H1 (cell line): ENCODE measurements at regions not wholly inside any gene's neighbourhood (a gene's known extent, or its start where the extent isn't known, plus 50 kb on each side); places are given as distances from the start of the nearest gene placed in this dataset.

ENCODE experiments used
- CTCF ChIA-PET: fragments of 300-600 bp; sonication (Branson Sonifier 250); formaldehyde crosslinking; loops from one replicate; lab custom pipeline; 2021; ENCODE audit not compliant: partially characterized antibody; lab: Charles Lee
- POLR2A ChIA-PET: fragments of 300-600 bp; sonication (Branson Sonifier 250); formaldehyde crosslinking; loops from one replicate; lab custom pipeline; 2021; ENCODE audit warnings: inconsistent platforms; ENCODE audit not compliant: partially characterized antibody; lab: Charles Lee
- DNase-seq, 2 experiments: peaks; one replicate each; pipeline versions ENCODE4 v3.0.0 to v3.0.0-alpha.2; 2010 to 2022; ENCODE audit warnings: low spot score in 2 of 2, low read depth in 1 of 2, mixed read lengths in 1 of 2
- FAIRE-seq: peaks from 2 replicates; lab custom pipeline; 2011; peaks lifted over from hg19 to GRCh38; lab: Jason Lieb, UNC
- H2AFZ ChIP-seq: 2 replicates; pipeline ENCODE4 v1.8.1; 2012; ENCODE audit warnings: low read length, inconsistent platforms
- H2AK5ac ChIP-seq: 2 replicates; pipeline ENCODE4 v1.6.1; 2013; ENCODE audit warnings: low read depth, low read length
- H2BK120ac ChIP-seq: replicated peaks from 2 replicates; pipeline ENCODE3; 2013; ENCODE audit warnings: low read depth, low read length, inconsistent platforms
- H2BK12ac ChIP-seq: 2 replicates; pipeline ENCODE4 v1.6.1; 2013; ENCODE audit warnings: low read depth, low read length
- H2BK15ac ChIP-seq: 2 replicates; pipeline ENCODE4 v1.6.1; 2013; ENCODE audit warnings: low read length
- H2BK20ac ChIP-seq: 2 replicates; pipeline ENCODE4 v1.6.1; 2013; ENCODE audit warnings: low read length
- H2BK5ac ChIP-seq: 2 replicates; pipeline ENCODE4 v1.6.1; 2013; ENCODE audit warnings: low read depth, low read length
- H3K14ac ChIP-seq: 2 replicates; pipeline ENCODE4 v1.6.1; 2013; ENCODE audit warnings: inconsistent platforms; ENCODE audit not compliant: insufficient read length
- H3K18ac ChIP-seq: 2 replicates; pipeline ENCODE4 v1.6.1; 2013; ENCODE audit warnings: low read length; ENCODE audit errors: extremely low read depth
- H3K23ac ChIP-seq: 2 replicates; pipeline ENCODE4 v1.6.1; 2013; ENCODE audit warnings: inconsistent platforms; ENCODE audit not compliant: insufficient read length
- H3K23me2 ChIP-seq: 2 replicates; pipeline ENCODE4 v1.6.1; 2013; ENCODE audit warnings: low read depth, low read length
- H3K27ac ChIP-seq: 2 replicates; pipeline ENCODE4 v1.6.1; 2011; ENCODE audit warnings: low read depth, low read length, inconsistent platforms
- H3K27me3 ChIP-seq, 4 experiments: replicated peaks in 1 of 4; 1 replicate in 1 of 4; 2 replicates in 3 of 4; pipeline versions ENCODE4 v1.6.1 to v1.8.1; 2011 to 2013; ENCODE audit warnings: low read length in 3 of 4, mild to moderate bottlenecking in 3 of 4, inconsistent platforms in 2 of 4, mixed read lengths in 2 of 4, moderate library complexity in 1 of 4; ENCODE audit not compliant: control insufficient read depth in 3 of 4, insufficient read depth in 3 of 4; ENCODE audit errors: extremely low read depth in 1 of 4
- H3K36me3 ChIP-seq, 4 experiments: 2 replicates each; pipeline versions ENCODE4 v1.6.1 to v1.8.1; 2011 to 2013; ENCODE audit warnings: mild to moderate bottlenecking in 4 of 4, low read length in 3 of 4, moderate library complexity in 2 of 4, control low read depth in 1 of 4, inconsistent platforms in 1 of 4; ENCODE audit not compliant: insufficient read depth in 4 of 4, control insufficient read depth in 2 of 4
- H3K4ac ChIP-seq: replicated peaks from 2 replicates; pipeline ENCODE3; 2013; ENCODE audit warnings: low read length, low read depth, mixed read lengths, inconsistent platforms; ENCODE audit not compliant: insufficient read length
- H3K4me1 ChIP-seq, 4 experiments: replicated peaks in 1 of 4; 1 replicate in 1 of 4; 2 replicates in 3 of 4; pipeline versions ENCODE4 v1.6.1 to v1.8.1; 2011 to 2013; ENCODE audit warnings: low read length in 3 of 4, inconsistent platforms in 2 of 4, mixed read lengths in 1 of 4; ENCODE audit not compliant: insufficient read depth in 4 of 4, control insufficient read depth in 3 of 4
- H3K4me2 ChIP-seq, 2 experiments: 2 replicates each; pipeline versions ENCODE4 v1.6.1 to v1.8.1; 2011 to 2013; ENCODE audit warnings: low read depth in 2 of 2, low read length in 2 of 2, control low read depth in 1 of 2, inconsistent platforms in 1 of 2, mild to moderate bottlenecking in 1 of 2; ENCODE audit not compliant: insufficient read depth in 1 of 2
- H3K4me3 ChIP-seq, 4 experiments: fragments of 200-600, 300-600 bp in 1 of 4; sonication (generic), shearing (Covaris generic), sonication (Bioruptor Twin) in 1 of 4; 2 replicates each; pipeline versions ENCODE4 v1.5.1 to v1.8.1; 2011 to 2016; ENCODE audit warnings: low read length in 4 of 4, low read depth in 3 of 4, control low read depth in 2 of 4, inconsistent platforms in 2 of 4, mild to moderate bottlenecking in 2 of 4, mixed read lengths in 1 of 4, moderate library complexity in 1 of 4; ENCODE audit not compliant: insufficient read depth in 2 of 4; ENCODE audit errors: extremely low read depth in 1 of 4
- H3K56ac ChIP-seq: replicated peaks from 2 replicates; pipeline ENCODE3; 2013; ENCODE audit warnings: low read depth, mild to moderate bottlenecking, mixed read lengths, low read length, inconsistent platforms; ENCODE audit not compliant: insufficient read length
- H3K79me1 ChIP-seq: 2 replicates; pipeline ENCODE4 v1.6.1; 2013; ENCODE audit warnings: low read depth, low read length, control low read depth
- H3K79me2 ChIP-seq, 2 experiments: 2 replicates each; pipeline versions ENCODE4 v1.6.1 to v1.8.1; 2012 to 2013; ENCODE audit warnings: low read length in 2 of 2, mild to moderate bottlenecking in 2 of 2, inconsistent platforms in 1 of 2; ENCODE audit not compliant: insufficient read depth in 2 of 2, control insufficient read depth in 1 of 2
- H3K9ac ChIP-seq, 4 experiments: replicated peaks in 1 of 4; 1 replicate in 1 of 4; 2 replicates in 3 of 4; pipeline versions ENCODE4 v1.6.1 to v1.8.1; 2011 to 2013; ENCODE audit warnings: low read depth in 3 of 4, low read length in 3 of 4, control low read depth in 2 of 4, mild to moderate bottlenecking in 2 of 4, moderate library complexity in 2 of 4, inconsistent platforms in 1 of 4; ENCODE audit errors: extremely low read depth in 1 of 4
- H3K9me3 ChIP-seq, 2 experiments: 2 replicates each; pipeline versions ENCODE4 v1.6.1 to v1.8.1; 2012 to 2013; ENCODE audit warnings: mild to moderate bottlenecking in 2 of 2, moderate library complexity in 2 of 2, control low read depth in 1 of 2, inconsistent platforms in 1 of 2, low read depth in 1 of 2, low read length in 1 of 2, mixed read lengths in 1 of 2; ENCODE audit not compliant: insufficient read depth in 2 of 2
- H4K20me1 ChIP-seq, 2 experiments: replicated peaks in 1 of 2; 2 replicates each; pipeline versions ENCODE3 to v1.8.1; 2011 to 2013; ENCODE audit warnings: inconsistent platforms in 2 of 2, low read length in 2 of 2, mild to moderate bottlenecking in 1 of 2; ENCODE audit not compliant: insufficient read depth in 2 of 2, control insufficient read depth in 1 of 2
- H4K5ac ChIP-seq: 2 replicates; pipeline ENCODE4 v1.6.1; 2013; ENCODE audit warnings: low read length, low read depth, mixed read lengths, inconsistent platforms; ENCODE audit not compliant: insufficient read length
- H4K8ac ChIP-seq: 2 replicates; pipeline ENCODE4 v1.8.0; 2013; ENCODE audit warnings: mild to moderate bottlenecking, moderate library complexity, low read length, inconsistent platforms; ENCODE audit not compliant: insufficient read depth; ENCODE audit errors: extremely low read depth
- H4K91ac ChIP-seq: replicated peaks from 2 replicates; pipeline ENCODE3; 2013; ENCODE audit warnings: low read length, mixed read lengths, inconsistent platforms; ENCODE audit not compliant: insufficient read length
- ASH2L ChIP-seq: fragments of 200-600, 300-600 bp; sonication (generic); IDR thresholded peaks from one replicate; pipeline ENCODE4 v1.7.1; 2017; ENCODE audit warnings: low read length
- CEBPB ChIP-seq: IDR thresholded peaks from 2 replicates; pipeline ENCODE4 v1.6.1; 2012; ENCODE audit warnings: low read depth, low read length
- GABPA ChIP-seq: IDR thresholded peaks from 2 replicates; pipeline ENCODE4 v1.6.1; 2011; ENCODE audit warnings: mild to moderate bottlenecking, low read length, moderate library complexity, borderline replicate concordance; ENCODE audit not compliant: insufficient read depth
- MAFK ChIP-seq: IDR thresholded peaks from 2 replicates; pipeline ENCODE4 v1.6.1; 2012; ENCODE audit warnings: low read depth, mild to moderate bottlenecking, improper control_type of control experiment, low read length
- NRF1 ChIP-seq: IDR thresholded peaks from 2 replicates; pipeline ENCODE4 v1.6.1; 2011; ENCODE audit warnings: mild to moderate bottlenecking, low read depth, low read length, improper control_type of control experiment
- POLR2A ChIP-seq, 2 experiments: IDR thresholded peaks; 1 replicate in 1 of 2; 2 replicates in 1 of 2; pipeline ENCODE4 v1.6.1; 2011; ENCODE audit warnings: low read depth in 2 of 2, low read length in 2 of 2, mild to moderate bottlenecking in 2 of 2; ENCODE audit errors: control extremely low read depth in 1 of 2
- RNF2 ChIP-seq: fragments of 200-900, 300-1000 bp; sonication (generic); IDR thresholded peaks from 2 replicates; pipeline ENCODE4 v1.7.1; 2016; ENCODE audit warnings: borderline replicate concordance, low read depth, mild to moderate bottlenecking, antibody characterized with exemption, low read length; ENCODE audit not compliant: poor library complexity, severe bottlenecking; ENCODE audit errors: missing control alignments
- RXRA ChIP-seq: IDR thresholded peaks from 2 replicates; pipeline ENCODE4 v1.6.1; 2011; ENCODE audit warnings: low read depth, mild to moderate bottlenecking, low read length, moderate library complexity; ENCODE audit not compliant: insufficient read depth
- SP4 ChIP-seq: IDR thresholded peaks from 2 replicates; pipeline ENCODE4 v1.6.1; 2012; ENCODE audit warnings: low read length, inconsistent platforms
- TAF7 ChIP-seq: optimal IDR thresholded peaks from 2 replicates; pipeline ENCODE3; 2011; ENCODE audit warnings: low read depth, mild to moderate bottlenecking, inconsistent platforms, low read length, moderate library complexity, borderline replicate concordance
- TCF12 ChIP-seq: IDR thresholded peaks from 2 replicates; pipeline ENCODE4 v1.6.1; 2011; ENCODE audit warnings: low read depth, mild to moderate bottlenecking, low read length
- WGBS, 2 experiments: shearing (Covaris generic) in 1 of 2; methylation state at CpG; one replicate each; pipeline versions ENCODE4 v1.1.6 to v1.1.7; 2013 to 2015; ENCODE audit warnings: low lambda C conversion rate in 2 of 2, mixed read lengths in 2 of 2, inconsistent platforms in 1 of 2, low coverage in 1 of 2, missing lambda C conversion rate in 1 of 2; ENCODE audit not compliant: insufficient replicate concordance in 2 of 2, insufficient coverage in 1 of 2, insufficient read length in 1 of 2; ENCODE audit errors: extremely low coverage in 1 of 2, missing lambda C conversion rate in 1 of 2; 5-methylcytosine and 5-hydroxymethylcytosine counted together
- TF ChIP-seq, protein P1 (sequence below): IDR thresholded peaks from 2 replicates; pipeline ENCODE4 v1.6.1; 2012; ENCODE audit warnings: inconsistent platforms

DNA sequence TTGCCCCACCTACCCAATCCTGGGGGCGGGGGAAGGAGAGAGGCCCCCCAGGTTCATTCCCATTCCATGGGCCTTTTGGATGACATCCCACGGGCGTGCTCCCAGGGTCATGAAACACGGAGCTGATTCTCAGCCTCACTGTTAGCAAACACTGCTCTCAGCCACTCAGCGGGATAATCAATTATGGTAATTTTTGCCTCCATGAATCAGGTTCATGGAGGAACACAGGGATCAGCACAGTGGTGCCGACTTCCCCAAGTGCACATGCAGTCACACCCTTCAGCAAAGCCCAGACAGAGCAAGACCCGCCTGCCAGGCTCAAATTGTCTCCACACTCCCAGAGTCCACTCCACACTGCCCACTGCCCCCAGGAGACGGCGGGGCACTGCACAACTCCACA lies 164.6 kb downstream of the ENGASE start:
- Histone ChIP-seq H3K18ac (no peak overlapping the region), H3K4me1 (no peaks in the 10 kb centered on the region; a peak in 1 of 7 replicates), H3K79me2 (no peaks in the 10 kb centered on the region), H2BK20ac (no peak overlapping the region), H3K4me3 (no peak overlapping the region), H3K36me3 (no peaks in the 10 kb centered on the region), H2BK5ac (no peak overlapping the region), H3K4me2 (no peak overlapping the region), H3K27me3 (no peaks in the 10 kb centered on the region), H2BK120ac (no peak overlapping the region), H3K56ac (no peak overlapping the region), H4K5ac (no peak overlapping the region), H2AFZ (no peak overlapping the region), H4K91ac (no peak overlapping the region), H4K8ac (no peak overlapping the region), H3K79me1 (no peaks in the 10 kb centered on the region; the same call in 1 of the 2 replicates), H3K27ac (no peak overlapping the region), H2AK5ac (no peak overlapping the region), H4K20me1 (no peaks in the 10 kb centered on the region), H3K14ac (no peak overlapping the region), H3K9me3 (no peaks in the 10 kb centered on the region), H3K4ac (no peak overlapping the region), H3K23ac (no peak overlapping the region), H3K9ac (no peak overlapping the region), H3K23me2 (no peaks in the 10 kb centered on the region), H2BK15ac (no peak overlapping the region), H2BK12ac (no peak overlapping the region)
- 91% methylated on average over 9 of the region's 9 CpGs; no CpG with 5 or more reads in 1 of the 2 experiments for WGBS, 2 experiments
- CTCF ChIA-PET = interaction anchor here (1.0 to 3.6 kb wide), 3 partner anchors 9 to 35 kb away, joined by 3 to 11 read pairs (median 3); no protein-coding TSS in a partner anchor
- TF ChIP-seq NRF1 (no peak), RXRA (no peak), RNF2 (no peak), CEBPB (no peak), TAF7 (no peak), TCF12 (no peak), GABPA (no peak), ASH2L (no peak), MAFK (no peak), POLR2A (IDR thresholded peaks at IDR 0.05; ENCODE audit: control extremely low read depth in 1 of 2, low read depth in 2 of 2, low read length in 2 of 2) (no peak), SP4 (no peak)
- TF ChIP-seq, protein P1, sequence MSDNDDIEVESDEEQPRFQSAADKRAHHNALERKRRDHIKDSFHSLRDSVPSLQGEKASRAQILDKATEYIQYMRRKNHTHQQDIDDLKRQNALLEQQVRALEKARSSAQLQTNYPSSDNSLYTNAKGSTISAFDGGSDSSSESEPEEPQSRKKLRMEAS = no peak
- FAIRE-seq (no peak), DNase-seq (no peak)
- POLR2A ChIA-PET = interaction anchor here (0.9 kb wide), 1 partner anchor 9 kb away, joined by 3 read pairs; no protein-coding TSS in a partner anchor
